Activated CD8-positive, alpha-beta T cell treated with anti-CD3 and anti-CD28 coated beads for 36 hours (primary cell): ENCODE measurements at regions not wholly inside any gene's neighbourhood (a gene's known extent, or its start where the extent isn't known, plus 50 kb on each side); places are given as distances from the start of the nearest gene placed in this dataset.

Source experiments
- ATAC-seq: fragments of 200-7000 bp; cut with Tn5 transposase; one replicate; pipeline ENCODE4 v1.10.0; 2021; ENCODE audit warnings: mild to moderate bottlenecking, moderate library complexity
- CTCF ChIA-PET: fragments of 350-600 bp; sonication (Branson Sonifier 250); formaldehyde crosslinking; loops from one replicate; lab custom pipeline; 2021; ENCODE audit warnings: antibody characterized with exemption; lab: Charles Lee
- POLR2A ChIA-PET: fragments of 350-600 bp; sonication (Branson Sonifier 250); formaldehyde crosslinking; loops from one replicate; lab custom pipeline; 2021; ENCODE audit warnings: antibody characterized with exemption; lab: Charles Lee
- DNase-seq: peaks from one replicate; pipeline ENCODE4 v3.0.0-alpha.2; 2020
- H3K27ac Mint-ChIP-seq: one replicate; pipeline ENCODE4 v1.8.0; 2021; ENCODE audit warnings: mild to moderate bottlenecking, mixed read lengths
- H3K27me3 Mint-ChIP-seq: one replicate; pipeline ENCODE4 v1.8.0; 2021; ENCODE audit warnings: mixed read lengths
- H3K36me3 Mint-ChIP-seq: one replicate; pipeline ENCODE4 v1.8.0; 2021; ENCODE audit warnings: low read depth, mixed read lengths
- H3K4me1 Mint-ChIP-seq: one replicate; pipeline ENCODE4 v1.8.0; 2021; ENCODE audit warnings: low read depth, mixed read lengths
- H3K4me3 Mint-ChIP-seq: one replicate; pipeline ENCODE4 v1.8.0; 2021; ENCODE audit warnings: mild to moderate bottlenecking, moderate library complexity, mixed read lengths
- H3K9me3 Mint-ChIP-seq: one replicate; pipeline ENCODE4 v1.8.0; 2021; ENCODE audit warnings: mixed read lengths
- CTCF ChIP-seq: fragments of 200-600 bp; IDR thresholded peaks from one replicate; pipeline ENCODE4 v1.8.0; 2022; ENCODE audit warnings: antibody characterized with exemption, mild to moderate bottlenecking
- intact Hi-C: fragments of 100-400 bp; cut with micrococcal nuclease; formaldehyde crosslinking; loops from one replicate; pipeline ENCODE4 v1.10.0; 2022

GRCh38 chrX:137178392-137178791 lies 144.6 kb upstream of the GPR101 start:
- no peaks in the 10 kb centered on the region for H3K4me1 Mint-ChIP-seq
- no peaks in the 10 kb centered on the region for H3K36me3 Mint-ChIP-seq
- H3K27me3 Mint-ChIP-seq = peaks cover 2% of the 10 kb centered on the region
- DNase-seq (no peak), ATAC-seq (no peak)
- TF ChIP-seq CTCF = no peak
- no peaks in the 10 kb centered on the region for H3K9me3 Mint-ChIP-seq
- H3K27ac Mint-ChIP-seq = no peak overlapping the region
- H3K4me3 Mint-ChIP-seq = no peak overlapping the region
- ChIA-PET CTCF (interaction anchor here (1.4 kb wide), 1 partner anchor 15 kb away, joined by 6 read pairs; no protein-coding TSS in a partner anchor), POLR2A (no interaction called here)
- intact Hi-C loops = no loop called here

- H3K4me1 Mint-ChIP-seq = peaks cover 9% of the 10 kb centered on the region
- ATAC-seq = no peak
- no peak for TF ChIP-seq CTCF
- H3K27ac Mint-ChIP-seq = no peak overlapping the region
- ChIA-PET POLR2A (interaction anchor here (1.0 kb wide), 1 partner anchor 10 kb away, joined by 3 read pairs; no protein-coding TSS in a partner anchor), CTCF (interaction anchor here (1.1 kb wide), 1 partner anchor 22 kb away, joined by 4 read pairs; no protein-coding TSS in a partner anchor)
- no peaks in the 10 kb centered on the region for H3K9me3 Mint-ChIP-seq
- no peaks in the 10 kb centered on the region for H3K36me3 Mint-ChIP-seq
- intact Hi-C loops = no loop called here
- no peak for DNase-seq
- no peaks in the 10 kb centered on the region for H3K27me3 Mint-ChIP-seq
- H3K4me3 Mint-ChIP-seq = no peak overlapping the region
Observed at GRCh38 chrX:137172317-137172948, 138.6 kb upstream of the GPR101 start.

GRCh38 chrX:137171626-137172025 lies 137.8 kb upstream of the GPR101 start:
- H3K4me3 Mint-ChIP-seq = no peak overlapping the region
- ChIA-PET POLR2A (no interaction called here), CTCF (interaction anchor here (1.1 kb wide), 1 partner anchor 22 kb away, joined by 4 read pairs; no protein-coding TSS in a partner anchor)
- no peaks in the 10 kb centered on the region for H3K9me3 Mint-ChIP-seq
- intact Hi-C loops = no loop called here
- no peak overlapping the region for H3K27ac Mint-ChIP-seq
- no peak for ATAC-seq
- H3K27me3 Mint-ChIP-seq = no peaks in the 10 kb centered on the region
- H3K36me3 Mint-ChIP-seq = no peaks in the 10 kb centered on the region
- TF ChIP-seq CTCF = no peak
- no peak for DNase-seq
- H3K4me1 Mint-ChIP-seq = peaks cover 9% of the 10 kb centered on the region

GRCh38 chrX:137166591-137166990 lies 132.8 kb upstream of the GPR101 start:
- Mint-ChIP-seq H3K4me1 (no peaks in the 10 kb centered on the region), H3K27me3 (peaks cover 1% of the 10 kb centered on the region), H3K9me3 (no peaks in the 10 kb centered on the region), H3K4me3 (no peak overlapping the region), H3K36me3 (no peaks in the 10 kb centered on the region), H3K27ac (no peak overlapping the region)
- TF ChIP-seq CTCF = peak; percentile 48
- intact Hi-C loops = no loop called here
- POLR2A ChIA-PET = no interaction called here
- peak; percentile 39 for DNase-seq
- no peak for ATAC-seq
- CTCF ChIA-PET = interaction anchor here (0.6 to 1.5 kb wide), 6 partner anchors 11 to 149 kb away, joined by 3 to 4 read pairs (median 4); no protein-coding TSS in a partner anchor

GRCh38 chrX:137164329-137164728 lies 130.5 kb upstream of the GPR101 start:
- Mint-ChIP-seq H3K9me3 (no peaks in the 10 kb centered on the region), H3K4me1 (no peaks in the 10 kb centered on the region), H3K27ac (no peak overlapping the region), H3K27me3 (peaks cover 1% of the 10 kb centered on the region), H3K4me3 (no peak overlapping the region), H3K36me3 (no peaks in the 10 kb centered on the region)
- ATAC-seq (no peak), DNase-seq (no peak)
- intact Hi-C loops = no loop called here
- ChIA-PET POLR2A (no interaction called here), CTCF (no interaction called here)
- TF ChIP-seq CTCF = no peak
